ENCODE measurements at regions not wholly inside any gene's neighbourhood (a gene's known extent, or its start where the extent isn't known, plus 50 kb on each side); places are given as distances from the start of the nearest gene placed in this dataset.

- ChIA-PET CTCF (no interaction called here), POLR2A (ENCODE audit: low non-redundant PET) (no interaction called here)
- no peak for TF ChIP-seq CTCF (conservative IDR thresholded peaks at IDR 0.05; ENCODE audit: low read depth, low read length)
- no peak for TF ChIP-seq EZH2 (IDR thresholded peaks at IDR 0.05; ENCODE audit: borderline replicate concordance, low read depth, low read length, poor library complexity, severe bottlenecking)
- Histone ChIP-seq H3K27me3 (replicated peaks; ENCODE audit: insufficient read depth, low read depth, low read length, poor library complexity) (no peaks in the 10 kb centered on the region), H3K4me3 (ENCODE audit: low read depth, low read length, poor library complexity, severe bottlenecking) (no peak overlapping the region), H3K36me3 (ENCODE audit: insufficient read depth, low read length, poor library complexity, severe bottlenecking) (no peaks in the 10 kb centered on the region), H3K4me1 (ENCODE audit: insufficient read depth, low read length, poor library complexity, severe bottlenecking) (no peaks in the 10 kb centered on the region), H3K27ac (ENCODE audit: low read depth, low read length, poor library complexity, severe bottlenecking) (no peak overlapping the region), H3K9me3 (ENCODE audit: low read depth, low read length, poor library complexity, severe bottlenecking) (no peaks in the 10 kb centered on the region)
- no peak for DNase-seq (ENCODE audit: low spot score)
- no TSS peak for BruUV-seq (replicated peaks)
- intact Hi-C loops (cut with micrococcal nuclease; ENCODE audit: unreplicated experiment) = no loop called here
These were observed 117.9 kb upstream of the PZP start for GRCh38 chr12:9326085-9326484.

- Histone ChIP-seq H3K4me3 (ENCODE audit: low read depth, low read length, poor library complexity, severe bottlenecking) (no peak overlapping the region), H3K27ac (ENCODE audit: low read depth, low read length, poor library complexity, severe bottlenecking) (no peak overlapping the region), H3K36me3 (ENCODE audit: insufficient read depth, low read length, poor library complexity, severe bottlenecking) (no peaks in the 10 kb centered on the region), H3K9me3 (ENCODE audit: low read depth, low read length, poor library complexity, severe bottlenecking) (no peaks in the 10 kb centered on the region), H3K4me1 (ENCODE audit: insufficient read depth, low read length, poor library complexity, severe bottlenecking) (no peaks in the 10 kb centered on the region), H3K27me3 (replicated peaks; ENCODE audit: insufficient read depth, low read depth, low read length, poor library complexity) (no peaks in the 10 kb centered on the region)
- no TSS peak for BruUV-seq (replicated peaks)
- intact Hi-C loops (cut with micrococcal nuclease; ENCODE audit: unreplicated experiment) = no loop called here
- CTCF ChIA-PET = no interaction called here
- POLR2A ChIA-PET (ENCODE audit: low non-redundant PET) = no interaction called here
- DNase-seq (ENCODE audit: low spot score) = no peak
- TF ChIP-seq CTCF (conservative IDR thresholded peaks at IDR 0.05; ENCODE audit: low read depth, low read length) (no peak), EZH2 (IDR thresholded peaks at IDR 0.05; ENCODE audit: borderline replicate concordance, low read depth, low read length, poor library complexity, severe bottlenecking) (no peak)
These were observed 117.3 kb upstream of the PZP start for GRCh38 chr12:9325471-9325870.

- H3K9me3 ChIP-seq (ENCODE audit: low read depth, low read length, poor library complexity, severe bottlenecking) = no peaks in the 10 kb centered on the region
- CTCF ChIA-PET = no interaction called here
- no peaks in the 10 kb centered on the region for H3K27me3 ChIP-seq (replicated peaks; ENCODE audit: insufficient read depth, low read depth, low read length, poor library complexity)
- no peak overlapping the region for H3K27ac ChIP-seq (ENCODE audit: low read depth, low read length, poor library complexity, severe bottlenecking)
- intact Hi-C loops (cut with micrococcal nuclease; ENCODE audit: unreplicated experiment) = no loop called here
- TF ChIP-seq EZH2 (IDR thresholded peaks at IDR 0.05; ENCODE audit: borderline replicate concordance, low read depth, low read length, poor library complexity, severe bottlenecking) = no peak
- TF ChIP-seq CTCF (conservative IDR thresholded peaks at IDR 0.05; ENCODE audit: low read depth, low read length) = no peak
- no peaks in the 10 kb centered on the region for H3K36me3 ChIP-seq (ENCODE audit: insufficient read depth, low read length, poor library complexity, severe bottlenecking)
- no TSS peak for BruUV-seq (replicated peaks)
- no peak overlapping the region for H3K4me3 ChIP-seq (ENCODE audit: low read depth, low read length, poor library complexity, severe bottlenecking)
- POLR2A ChIA-PET (ENCODE audit: low non-redundant PET) = no interaction called here
- DNase-seq (ENCODE audit: low spot score) = no peak
- H3K4me1 ChIP-seq (ENCODE audit: insufficient read depth, low read length, poor library complexity, severe bottlenecking) = no peaks in the 10 kb centered on the region
These were observed 116.6 kb upstream of the PZP start for GRCh38 chr12:9324782-9325181.

Measured in A673 (cell line).